PC-9 (cell line): ENCODE measurements at regions not wholly inside any gene's neighbourhood (a gene's known extent, or its start where the extent isn't known, plus 50 kb on each side); places are given as distances from the start of the nearest gene placed in this dataset.

ENCODE experiments used
- BruUV-seq: library from RNA; stranded (reverse); fragments of 400-500 nt; replicated peaks from 2 replicates; lab custom pipeline; 2021; lab: Mats Ljungman, UMichigan
- CTCF ChIA-PET: fragments of 300-600 bp; sonication (Branson Sonifier 250); formaldehyde crosslinking; loops from one replicate; lab custom pipeline; 2022; ENCODE audit warnings: antibody characterized with exemption; lab: Charles Lee
- POLR2A ChIA-PET: fragments of 300-600 bp; sonication (Branson Sonifier 250); formaldehyde crosslinking; loops from one replicate; lab custom pipeline; 2022; ENCODE audit warnings: antibody characterized with exemption; ENCODE audit not compliant: unreplicated experiment; lab: Charles Lee
- DNase-seq, 2 experiments: peaks; one replicate each; pipeline versions ENCODE4 v3.0.0 to v3.0.0-alpha.2; 2015 to 2022; ENCODE audit warnings: mixed read lengths in 1 of 2
- H2AFZ ChIP-seq: fragments of 200-600 bp; sonication (generic); 2 replicates; pipeline ENCODE4 v1.8.1; 2017; ENCODE audit warnings: antibody characterized with exemption
- H3F3A ChIP-seq: fragments of 200-600 bp; sonication (generic); 2 replicates; pipeline ENCODE4 v1.8.1; 2017; ENCODE audit warnings: antibody characterized with exemption, mild to moderate bottlenecking, low read depth; ENCODE audit not compliant: insufficient read depth
- H3K27ac ChIP-seq: fragments of 200-600 bp; sonication (generic); 2 replicates; pipeline ENCODE4 v1.6.1; 2016; ENCODE audit warnings: mixed run types
- H3K27me3 ChIP-seq: fragments of 200-600 bp; sonication (generic); 2 replicates; pipeline ENCODE4 v1.6.1; 2016; ENCODE audit warnings: low read depth, mixed run types; ENCODE audit not compliant: insufficient read depth
- H3K36me3 ChIP-seq: fragments of 200-600 bp; sonication (generic); 2 replicates; pipeline ENCODE4 v1.6.1; 2016; ENCODE audit warnings: low read depth, mixed run types
- H3K4me1 ChIP-seq: fragments of 200-600 bp; sonication (generic); replicated peaks from 2 replicates; pipeline ENCODE4 v1.6.1; 2016; ENCODE audit warnings: mixed run types; ENCODE audit not compliant: insufficient read depth
- H3K4me2 ChIP-seq: fragments of 200-600 bp; sonication (generic); 2 replicates; pipeline ENCODE4 v1.6.1; 2017; ENCODE audit warnings: mixed run types
- H3K4me3 ChIP-seq: fragments of 200-600 bp; sonication (generic); 2 replicates; pipeline ENCODE4 v1.6.1; 2016; ENCODE audit warnings: mixed run types
- H3K79me2 ChIP-seq: fragments of 200-600 bp; sonication (generic); 2 replicates; pipeline ENCODE4 v1.6.1; 2017; ENCODE audit warnings: low read depth, mixed run types
- H3K9me2 ChIP-seq: fragments of 200-600 bp; sonication (generic); 2 replicates; pipeline ENCODE4 v1.8.1; 2017; ENCODE audit warnings: mild to moderate bottlenecking; ENCODE audit not compliant: insufficient read depth
- H3K9me3 ChIP-seq: fragments of 200-600 bp; sonication (generic); 2 replicates; pipeline ENCODE4 v1.8.1; 2016; ENCODE audit warnings: low read depth; ENCODE audit not compliant: insufficient read depth
- H4K20me1 ChIP-seq: fragments of 200-600 bp; sonication (generic); 2 replicates; pipeline ENCODE4 v1.8.1; 2017; ENCODE audit not compliant: insufficient read depth
- CTCF ChIP-seq: fragments of 200-600 bp; sonication (generic); conservative IDR thresholded peaks from 2 replicates; pipeline ENCODE4 v1.6.1; 2017; ENCODE audit warnings: mixed run types, antibody characterized with exemption, mild to moderate bottlenecking, moderate library complexity
- EZH2 ChIP-seq: fragments of 200-600 bp; sonication (generic); IDR thresholded peaks from 2 replicates; pipeline ENCODE4 v1.8.0; 2017; ENCODE audit warnings: antibody characterized with exemption, low read depth
- intact Hi-C: fragments of 100-400 bp; cut with micrococcal nuclease; formaldehyde crosslinking; loops from one replicate; pipeline ENCODE4 v1.10.0; 2022; ENCODE audit not compliant: unreplicated experiment

GRCh38 chr6:164195942-164196281 lies 781.4 kb downstream of the QKI start:
- Histone ChIP-seq H3K9me3 (no peaks in the 10 kb centered on the region), H3F3A (no peaks in the 10 kb centered on the region), H3K9me2 (no peaks in the 10 kb centered on the region), H3K27ac (no peak overlapping the region), H3K79me2 (no peaks in the 10 kb centered on the region), H3K4me2 (no peak overlapping the region), H3K4me3 (no peak overlapping the region), H3K27me3 (peaks cover 10% of the 10 kb centered on the region; the same call in 1 of the 2 replicates), H3K4me1 (no peaks in the 10 kb centered on the region), H2AFZ (no peak overlapping the region), H3K36me3 (no peaks in the 10 kb centered on the region), H4K20me1 (no peaks in the 10 kb centered on the region)
- BruUV-seq: no TSS peak
- ChIA-PET POLR2A (no interaction called here), CTCF (no interaction called here)
- intact Hi-C loops: no loop called here
- no peak for DNase-seq
- no peak for TF ChIP-seq CTCF
- TF ChIP-seq EZH2: no peak

GRCh38 chr6:164195278-164195941 lies 780.9 kb downstream of the QKI start:
- H3F3A ChIP-seq: no peaks in the 10 kb centered on the region
- H3K27ac ChIP-seq: no peak overlapping the region
- no peak for TF ChIP-seq EZH2
- no peak for TF ChIP-seq CTCF
- H4K20me1 ChIP-seq: no peaks in the 10 kb centered on the region
- BruUV-seq: no TSS peak
- H2AFZ ChIP-seq: no peak overlapping the region
- peaks cover 15% of the 10 kb centered on the region for H3K27me3 ChIP-seq
- H3K9me3 ChIP-seq: no peaks in the 10 kb centered on the region
- DNase-seq: no peak
- CTCF ChIA-PET: no interaction called here
- no peak overlapping the region for H3K4me2 ChIP-seq
- no peaks in the 10 kb centered on the region for H3K79me2 ChIP-seq
- no peaks in the 10 kb centered on the region for H3K36me3 ChIP-seq
- H3K4me1 ChIP-seq: no peaks in the 10 kb centered on the region
- H3K9me2 ChIP-seq: no peaks in the 10 kb centered on the region
- POLR2A ChIA-PET: no interaction called here
- H3K4me3 ChIP-seq: no peak overlapping the region
- intact Hi-C loops: no loop called here

GRCh38 chr6:164188861-164189260 lies 774.3 kb downstream of the QKI start:
- H2AFZ ChIP-seq: no peak overlapping the region
- H3F3A ChIP-seq: no peaks in the 10 kb centered on the region
- no peaks in the 10 kb centered on the region for H3K79me2 ChIP-seq
- H4K20me1 ChIP-seq: no peaks in the 10 kb centered on the region
- TF ChIP-seq CTCF (no peak), EZH2 (no peak)
- no peak for DNase-seq
- intact Hi-C loops: no loop called here
- H3K4me1 ChIP-seq: no peaks in the 10 kb centered on the region
- peaks cover 25% of the 10 kb centered on the region for H3K27me3 ChIP-seq
- no peak overlapping the region for H3K27ac ChIP-seq
- H3K4me3 ChIP-seq: no peak overlapping the region
- ChIA-PET POLR2A (no interaction called here), CTCF (no interaction called here)
- no peaks in the 10 kb centered on the region for H3K9me3 ChIP-seq
- no peaks in the 10 kb centered on the region for H3K9me2 ChIP-seq
- no peak overlapping the region for H3K4me2 ChIP-seq
- BruUV-seq: no TSS peak
- H3K36me3 ChIP-seq: no peaks in the 10 kb centered on the region
